ENCODE measurements at regions not wholly inside any gene's neighbourhood (a gene's known extent, or its start where the extent isn't known, plus 50 kb on each side); places are given as distances from the start of the nearest gene placed in this dataset.
"Not testable (repeated sequence)": the region's sequence is repeated elsewhere in the genome, so short reads cannot be mapped to it uniquely, and the experiment has no call there.

GRCh38 chr22:23459645-23460516 is 120.2 kb downstream of the IGLL1 start:
- DNase-seq, result not testable (repeated sequence)

GRCh38 chr22:23458663-23459541 is 121.2 kb downstream of the IGLL1 start:
- DNase-seq, result no peak

- DNase-seq, result no peak
Observed at GRCh38 chr22:23457380-23457985, 122.6 kb downstream of the IGLL1 start.

GRCh38 chr22:23456666-23457379 is 123.3 kb downstream of the IGLL1 start:
- DNase-seq, result not testable (repeated sequence)

- not testable (repeated sequence) for DNase-seq
Observed at GRCh38 chr22:23454345-23454744, 125.7 kb downstream of the IGLL1 start.

GRCh38 chr22:23453277-23453676 is 126.8 kb downstream of the IGLL1 start:
- no peak for DNase-seq

GRCh38 chr22:23452231-23453010 is 127.7 kb downstream of the IGLL1 start:
- DNase-seq, result no peak

GRCh38 chr22:23451452-23452230 is 128.4 kb downstream of the IGLL1 start:
- DNase-seq, result not testable (repeated sequence)

GRCh38 chr22:23450821-23451220 is 129.3 kb downstream of the IGLL1 start:
- DNase-seq, result not testable (repeated sequence)

GRCh38 chr22:23450434-23450795 is 129.7 kb downstream of the IGLL1 start:
- DNase-seq, result no peak

- not testable (repeated sequence) for DNase-seq
Observed at GRCh38 chr22:23449748-23450433, 130.2 kb downstream of the IGLL1 start.

GRCh38 chr22:23448499-23449288 is 131.4 kb downstream of the IGLL1 start:
- not testable (repeated sequence) for DNase-seq

- no peak for DNase-seq
Observed at GRCh38 chr22:23446796-23447350, 133.2 kb downstream of the IGLL1 start.

- DNase-seq, result not testable (repeated sequence)
Observed at GRCh38 chr22:23446194-23446593, 133.9 kb downstream of the IGLL1 start.

GRCh38 chr22:23443905-23444304 is 136.2 kb downstream of the IGLL1 start:
- DNase-seq, result not testable (repeated sequence)

GRCh38 chr22:23439581-23439980 is 140.5 kb downstream of the IGLL1 start:
- DNase-seq, result not testable (repeated sequence)

GRCh38 chr22:23438216-23438615 is 141.9 kb downstream of the IGLL1 start:
- DNase-seq, result no peak

GRCh38 chr22:23437779-23438178 is 142.3 kb downstream of the IGLL1 start:
- DNase-seq, result no peak

GRCh38 chr22:23437107-23437395 is 143.0 kb downstream of the IGLL1 start:
- DNase-seq, result not testable (repeated sequence)

Data from suppressor macrophage treated with lipopolysaccharide for 4 hours (primary cell).